Thoracic aorta (tissue), 2 donors: ENCODE measurements at regions not wholly inside any gene's neighbourhood (a gene's known extent, or its start where the extent isn't known, plus 50 kb on each side); places are given as distances from the start of the nearest gene placed in this dataset.

Experiments
- ATAC-seq: fragments of 150-250 bp; one replicate; pipeline ENCODE4 v1.8.0; 2017; ENCODE audit warnings: low read depth; ENCODE audit not compliant: insufficient number of reproducible peaks, low FRiP score
- DNase-seq: peaks from one replicate; pipeline ENCODE4 v3.0.0-alpha.2; 2020; ENCODE audit warnings: low spot score
- H3K27ac ChIP-seq, 2 donors: fragments of 200-600 bp; sonication (generic); 1 replicate in 1 of 2; 2 replicates in 1 of 2; pipeline ENCODE4 v1.5.1; 2016; ENCODE audit warnings: mild to moderate bottlenecking in 2 of 2, moderate library complexity in 2 of 2
- H3K27me3 ChIP-seq: fragments of 200-600 bp; sonication (generic); replicated peaks from 2 replicates; pipeline ENCODE4 v1.6.0; 2016; ENCODE audit warnings: mild to moderate bottlenecking; ENCODE audit not compliant: insufficient read depth
- H3K36me3 ChIP-seq: fragments of 200-600 bp; sonication (generic); one replicate; pipeline ENCODE4 v1.5.1; 2016
- H3K4me1 ChIP-seq, 2 donors: fragments of 200-600 bp; sonication (generic); 1 replicate in 1 of 2; 2 replicates in 1 of 2; pipeline versions ENCODE4 v1.5.1 to v1.6.0; 2016; ENCODE audit warnings: low read depth in 2 of 2, mild to moderate bottlenecking in 1 of 2; ENCODE audit not compliant: control insufficient read depth in 1 of 2
- H3K4me3 ChIP-seq: fragments of 200-600 bp; sonication (generic); 2 replicates; pipeline ENCODE4 v1.5.1; 2016; ENCODE audit warnings: mild to moderate bottlenecking
- H3K9me3 ChIP-seq: fragments of 200-600 bp; sonication (generic); 2 replicates; pipeline ENCODE4 v1.5.1; 2016
- CTCF ChIP-seq: fragments of 200-600 bp; sonication (generic); IDR thresholded peaks from one replicate; pipeline ENCODE4 v1.5.1; 2019; ENCODE audit warnings: antibody characterized with exemption

- H3K9me3 ChIP-seq: no peaks in the 10 kb centered on the region
- H3K27ac ChIP-seq: no peak overlapping the region
- no peaks in the 10 kb centered on the region for H3K36me3 ChIP-seq
- no peak for TF ChIP-seq CTCF
- no peaks in the 10 kb centered on the region for H3K27me3 ChIP-seq
- no peak overlapping the region for H3K4me3 ChIP-seq
- H3K4me1 ChIP-seq: no peaks in the 10 kb centered on the region
- no peak for ATAC-seq
- DNase-seq: no peak
Measured at GRCh38 chr7:116142374-116142773, 68.0 kb upstream of the TES start.

DNA sequence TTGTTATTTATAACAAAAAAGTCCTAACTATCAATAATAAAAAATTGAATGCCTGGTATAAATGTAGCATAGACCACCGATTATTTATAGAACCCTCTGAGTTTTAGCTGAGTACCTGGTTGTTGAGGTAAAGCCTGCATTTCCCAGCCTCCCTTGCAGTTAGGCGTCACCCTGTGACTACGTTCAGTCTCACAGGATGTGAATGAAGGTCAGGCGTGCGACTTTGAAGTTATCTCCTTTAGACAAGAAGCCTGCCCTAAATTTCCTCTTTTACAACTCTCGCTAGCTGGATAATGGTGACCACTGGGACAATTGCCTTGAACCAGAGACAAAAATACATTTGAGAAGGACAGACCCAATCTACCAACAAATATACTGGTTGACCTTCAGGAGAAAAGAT is 67.5 kb upstream of the TES start:
- no peak for TF ChIP-seq CTCF
- ATAC-seq: no peak
- Histone ChIP-seq H3K9me3 (no peaks in the 10 kb centered on the region), H3K4me1 (no peaks in the 10 kb centered on the region), H3K4me3 (no peak overlapping the region), H3K27ac (no peak overlapping the region), H3K27me3 (no peaks in the 10 kb centered on the region), H3K36me3 (no peaks in the 10 kb centered on the region)
- no peak for DNase-seq

DNA sequence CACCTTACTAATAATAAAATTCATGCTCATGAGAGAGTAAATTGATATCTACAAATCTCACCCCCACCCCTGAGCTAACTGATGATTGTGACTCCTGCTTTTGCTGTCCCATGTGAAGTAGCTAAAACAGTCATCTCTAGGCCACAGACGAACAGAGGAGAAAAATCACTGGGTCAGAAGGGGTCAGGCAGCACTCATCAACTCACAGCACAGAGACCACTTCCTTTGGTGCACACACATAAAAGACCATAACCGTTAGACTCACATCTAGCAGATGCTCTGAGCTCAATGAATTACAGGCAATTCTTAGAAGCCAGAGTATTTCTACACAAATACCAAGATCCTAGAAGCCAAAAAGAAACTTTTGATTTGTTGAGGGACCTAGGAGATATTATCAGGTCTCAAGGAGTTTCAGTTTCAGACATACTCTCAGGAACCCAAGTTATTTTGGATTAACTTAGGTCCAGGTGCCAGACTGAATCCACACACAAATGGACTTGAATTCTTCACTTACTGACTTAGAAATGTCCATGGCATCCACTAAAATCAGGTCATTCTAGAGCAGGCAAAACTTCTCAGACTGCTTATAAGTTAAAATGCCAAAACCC is 65.0 kb upstream of the TES start:
- TF ChIP-seq CTCF: no peak
- ATAC-seq (no peak), DNase-seq (no peak)

GRCh38 chr7:116148108-116148507 is 62.2 kb upstream of the TES start:
- H3K9me3 ChIP-seq: no peaks in the 10 kb centered on the region
- H3K4me3 ChIP-seq: no peak overlapping the region
- H3K27me3 ChIP-seq: no peaks in the 10 kb centered on the region
- DNase-seq: no peak
- H3K27ac ChIP-seq: no peak overlapping the region
- no peaks in the 10 kb centered on the region for H3K36me3 ChIP-seq
- no peak for TF ChIP-seq CTCF
- ATAC-seq: no peak
- no peaks in the 10 kb centered on the region for H3K4me1 ChIP-seq

More for the DNA sequence above, 65.0 kb upstream of the TES start:
- Histone ChIP-seq H3K4me3 (no peak overlapping the region), H3K27me3 (no peaks in the 10 kb centered on the region), H3K27ac (no peak overlapping the region), H3K36me3 (no peaks in the 10 kb centered on the region), H3K4me1 (no peaks in the 10 kb centered on the region), H3K9me3 (no peaks in the 10 kb centered on the region)

- Histone ChIP-seq H3K36me3 (no peaks in the 10 kb centered on the region), H3K27ac (no peak overlapping the region), H3K4me3 (no peak overlapping the region), H3K27me3 (no peaks in the 10 kb centered on the region), H3K4me1 (no peaks in the 10 kb centered on the region), H3K9me3 (no peaks in the 10 kb centered on the region)
- DNase-seq (no peak), ATAC-seq (no peak)
- TF ChIP-seq CTCF: no peak
Measured at GRCh38 chr7:116148626-116149025, 61.7 kb upstream of the TES start.
